Tibial artery (tissue), 4 donors: ENCODE measurements at regions not wholly inside any gene's neighbourhood (a gene's known extent, or its start where the extent isn't known, plus 50 kb on each side); places are given as distances from the start of the nearest gene placed in this dataset.
"Not testable (repeated sequence)": the region's sequence is repeated elsewhere in the genome, so short reads cannot be mapped to it uniquely, and the experiment has no call there.

ENCODE experiments used
- DNase-seq, 2 donors: peaks; one replicate each; pipeline ENCODE4 v3.0.0-alpha.2; 2019
- H3K27ac ChIP-seq, 2 donors: fragments of 200-600 bp; sonication (generic) in 1 of 2; 1 replicate in 1 of 2; 2 replicates in 1 of 2; pipeline ENCODE4 v1.5.1; 2018 to 2019; ENCODE audit warnings: mild to moderate bottlenecking in 1 of 2
- H3K27me3 ChIP-seq, 2 donors: fragments of 200-600 bp; sonication (generic) in 1 of 2; one replicate each; pipeline versions ENCODE4 v1.5.1 to v1.6.0; 2016 to 2019
- H3K36me3 ChIP-seq, 3 donors: fragments of 200-600 bp; sonication (generic) in 2 of 3; one replicate each; pipeline ENCODE4 v1.5.1; 2016 to 2019; ENCODE audit warnings: mild to moderate bottlenecking in 2 of 3
- H3K4me1 ChIP-seq, 4 donors: fragments of 200-600 bp; sonication (generic) in 2 of 4; 1 replicate in 3 of 4; 2 replicates in 1 of 4; pipeline ENCODE4 v1.5.1; 2016 to 2019
- H3K4me3 ChIP-seq, 2 donors: fragments of 200-600 bp; sonication (generic) in 1 of 2; 1 replicate in 1 of 2; 2 replicates in 1 of 2; pipeline ENCODE4 v1.5.1; 2018 to 2019; ENCODE audit warnings: mild to moderate bottlenecking in 2 of 2
- H3K9me3 ChIP-seq, 3 donors: fragments of 200-600 bp; sonication (generic) in 1 of 3; one replicate each; pipeline ENCODE4 v1.5.1; 2016 to 2019
- CTCF ChIP-seq, 2 experiments: fragments of 200-600 bp in 1 of 2; fragments of 450-650 bp in 1 of 2; IDR thresholded peaks; one replicate each; pipeline ENCODE4 v1.5.1; 2017 to 2019; ENCODE audit warnings: antibody characterized with exemption in 2 of 2, mild to moderate bottlenecking in 1 of 2, moderate library complexity in 1 of 2
- intact Hi-C: fragments of 100-400 bp; cut with DNase I; formaldehyde crosslinking; loops from one replicate; pipeline ENCODE4 v1.15.0; 2023; ENCODE audit warnings: low total_unique reads

GRCh38 chr4:20172070-20172760, 79.5 kb upstream of the SLIT2 start:
- Histone ChIP-seq H3K4me1 (no peaks in the 10 kb centered on the region), H3K4me3 (no peak overlapping the region), H3K27me3 (no peaks in the 10 kb centered on the region), H3K9me3 (peaks cover 0 to 7% (median 0%) of the 10 kb centered on the region in 3 donors), H3K36me3 (no peaks in the 10 kb centered on the region), H3K27ac (no peak overlapping the region)
- intact Hi-C loops, result no loop called here
- TF ChIP-seq CTCF (IDR thresholded peaks at IDR 0.05), result no peak
- no peak for DNase-seq

DNA sequence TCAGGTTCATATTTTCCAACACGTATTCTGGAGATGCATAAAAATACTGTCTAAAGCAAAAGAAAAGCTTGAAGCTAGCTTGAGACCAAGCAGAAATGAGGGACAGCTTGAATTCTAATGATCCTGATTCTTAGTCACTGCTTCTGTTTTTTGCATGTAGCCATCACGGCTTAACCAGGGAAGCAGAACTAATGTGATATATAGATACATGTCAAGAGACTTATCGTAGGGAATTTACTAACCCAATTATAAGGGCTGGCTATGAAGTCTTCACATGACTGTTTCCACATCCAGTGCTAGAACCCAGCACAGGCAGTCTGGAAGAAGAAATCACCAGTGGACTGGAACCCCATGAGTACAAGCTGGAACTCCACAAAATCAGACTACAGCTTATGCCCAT, 85.2 kb upstream of the SLIT2 start:
- TF ChIP-seq CTCF (IDR thresholded peaks at IDR 0.05), result no peak
- Histone ChIP-seq H3K27me3 (no peaks in the 10 kb centered on the region), H3K9me3 (no peaks in the 10 kb centered on the region), H3K4me3 (no peak overlapping the region), H3K27ac (no peak overlapping the region), H3K4me1 (no peaks in the 10 kb centered on the region), H3K36me3 (no peaks in the 10 kb centered on the region)
- intact Hi-C loops, result no loop called here
- no peak for DNase-seq

- TF ChIP-seq CTCF (IDR thresholded peaks at IDR 0.05), result no peak
- Histone ChIP-seq H3K36me3 (no peaks in the 10 kb centered on the region), H3K27me3 (no peaks in the 10 kb centered on the region), H3K27ac (no peak overlapping the region), H3K4me3 (no peak overlapping the region), H3K9me3 (no peaks in the 10 kb centered on the region), H3K4me1 (no peaks in the 10 kb centered on the region)
- intact Hi-C loops, result no loop called here
- DNase-seq, result no peak
Measured at GRCh38 chr4:20159516-20159915, 92.2 kb upstream of the SLIT2 start.

DNA sequence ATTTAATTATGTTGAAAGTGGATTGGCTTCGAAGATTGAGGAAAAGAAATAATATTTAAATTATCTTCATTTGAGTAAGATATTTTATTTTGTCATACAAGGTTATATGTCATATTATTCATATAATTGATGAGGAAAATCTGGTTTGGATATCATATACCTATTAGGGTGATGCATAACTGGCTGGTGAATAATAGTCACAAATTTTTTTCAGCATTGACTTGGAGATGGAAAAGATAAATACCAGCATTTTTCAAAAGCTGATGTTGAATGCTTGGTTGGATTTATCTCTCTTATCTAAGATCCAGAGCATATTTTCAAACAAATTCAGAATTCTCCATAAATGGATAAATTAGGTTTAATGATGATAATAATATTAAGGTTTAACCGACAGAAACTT, 93.5 kb upstream of the SLIT2 start:
- Histone ChIP-seq H3K4me3 (no peak overlapping the region), H3K36me3 (no peaks in the 10 kb centered on the region), H3K27ac (no peak overlapping the region), H3K9me3 (no peaks in the 10 kb centered on the region), H3K27me3 (no peaks in the 10 kb centered on the region), H3K4me1 (no peaks in the 10 kb centered on the region)
- DNase-seq, result no peak
- intact Hi-C loops, result no loop called here
- no peak for TF ChIP-seq CTCF (IDR thresholded peaks at IDR 0.05)

DNA sequence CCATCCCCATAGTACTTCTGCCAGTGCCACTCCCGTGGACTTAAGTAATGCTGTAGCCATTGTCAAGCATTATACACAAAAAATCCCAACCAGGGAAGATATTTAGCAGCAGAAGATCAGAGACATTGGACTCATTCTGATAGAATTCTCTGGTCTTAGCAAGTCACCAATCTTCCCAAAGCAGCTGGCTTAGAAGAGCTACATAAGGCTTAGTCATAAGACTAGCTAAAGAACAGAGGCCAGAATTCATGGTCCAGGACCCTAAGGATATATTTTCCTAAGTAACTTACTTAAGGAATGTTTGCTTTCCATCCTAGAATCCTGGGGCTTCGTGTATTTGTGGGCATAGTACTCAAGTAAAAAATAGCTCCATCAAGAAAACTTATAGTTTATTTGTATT, 100.3 kb upstream of the SLIT2 start:
- intact Hi-C loops, result no loop called here
- no peaks in the 10 kb centered on the region for H3K4me1 ChIP-seq
- no peak for DNase-seq
- H3K36me3 ChIP-seq, result no peaks in the 10 kb centered on the region
- no peak for TF ChIP-seq CTCF (IDR thresholded peaks at IDR 0.05)
- no peaks in the 10 kb centered on the region for H3K27me3 ChIP-seq
- H3K27ac ChIP-seq, result no peak overlapping the region
- H3K9me3 ChIP-seq, result no peaks in the 10 kb centered on the region
- no peak overlapping the region for H3K4me3 ChIP-seq

DNA sequence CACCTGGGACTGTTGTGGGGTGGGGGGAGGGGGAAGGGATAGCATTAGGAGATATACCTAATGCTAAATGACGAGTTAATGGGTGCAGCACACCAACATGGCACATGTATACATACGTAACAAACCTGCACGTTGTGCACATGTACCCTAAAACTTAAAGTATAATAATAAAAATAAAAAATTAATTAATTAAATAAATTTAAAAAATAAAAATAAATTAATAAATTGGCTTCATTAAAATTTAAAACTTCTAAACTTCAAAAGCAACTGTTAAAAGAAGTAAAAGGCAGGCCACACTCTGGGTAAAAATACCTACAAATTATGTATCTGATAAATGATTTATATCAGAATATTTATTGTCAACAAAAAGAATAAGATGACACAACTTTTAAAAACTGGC, 102.6 kb upstream of the SLIT2 start:
- H3K4me1 ChIP-seq, H3K27me3 ChIP-seq, H3K4me3 ChIP-seq, H3K27ac ChIP-seq, DNase-seq, intact Hi-C loops, H3K36me3 ChIP-seq, H3K9me3 ChIP-seq: not testable (repeated sequence)
